ENCODE measurements at regions not wholly inside any gene's neighbourhood (a gene's known extent, or its start where the extent isn't known, plus 50 kb on each side); places are given as distances from the start of the nearest gene placed in this dataset.

GRCh38 chr6:11317885-11318771 lies 85.7 kb upstream of the NEDD9 start (continued):
- TF ChIP-seq SP1 (IDR thresholded peaks at IDR 0.05) (no peak), SP1 (CRISPR knock-in tag; IDR thresholded peaks at IDR 0.05) (no peak), ZNF510 (CRISPR knock-in tag; IDR thresholded peaks at IDR 0.05; ENCODE audit: low read depth) (no peak), ZNF513 (CRISPR knock-in tag; conservative IDR thresholded peaks at IDR 0.05) (no peak), CHD2 (IDR thresholded peaks at IDR 0.05; ENCODE audit: low read depth, low read length) (no peak), NFRKB (IDR thresholded peaks at IDR 0.05) (no peak), MLXIP (CRISPR knock-in tag; IDR thresholded peaks at IDR 0.05; ENCODE audit: borderline replicate concordance) (no peak), DRAP1 (CRISPR knock-in tag; IDR thresholded peaks at IDR 0.05) (0 out of 2 replicates have a peak, but pooled peaks have one; percentile 12), KDM3A (CRISPR knock-in tag; IDR thresholded peaks at IDR 0.05; ENCODE audit: low read depth) (no peak), ATF6 (CRISPR knock-in tag; conservative IDR thresholded peaks at IDR 0.05) (no peak), PTBP1 (IDR thresholded peaks at IDR 0.05; ENCODE audit: low read depth, low read length, poor library complexity, severe bottlenecking) (no peak), FUBP1 (CRISPR knock-in tag; IDR thresholded peaks at IDR 0.05; ENCODE audit: borderline replicate concordance) (no peak), ZNF512B (CRISPR knock-in tag; IDR thresholded peaks at IDR 0.05; ENCODE audit: borderline replicate concordance) (no peak), PRMT3 (CRISPR knock-in tag; IDR thresholded peaks at IDR 0.05; ENCODE audit: borderline replicate concordance, low read depth) (no peak), ZNF253 (CRISPR knock-in tag; IDR thresholded peaks at IDR 0.05; ENCODE audit: borderline replicate concordance) (no peak), ARID2 (CRISPR knock-in tag; IDR thresholded peaks at IDR 0.05; ENCODE audit: borderline replicate concordance) (no peak), POLR2G (IDR thresholded peaks at IDR 0.05; ENCODE audit: low read depth, low read length) (no peak)

Data from HepG2 (cell line).